KMS-11 (cell line): ENCODE measurements at regions not wholly inside any gene's neighbourhood (a gene's known extent, or its start where the extent isn't known, plus 50 kb on each side); places are given as distances from the start of the nearest gene placed in this dataset.

Experiments
- H2AFZ ChIP-seq: fragments of 200-600 bp; sonication (generic); 2 replicates; pipeline ENCODE4 v1.6.1; 2016; ENCODE audit warnings: antibody characterized with exemption, mixed run types, low read depth
- H3K27ac ChIP-seq: fragments of 200-600 bp; sonication (generic); 2 replicates; pipeline ENCODE4 v1.6.1; 2016; ENCODE audit warnings: mild to moderate bottlenecking, mixed run types
- H3K27me3 ChIP-seq: fragments of 200-600 bp; sonication (generic); 2 replicates; pipeline ENCODE4 v1.6.1; 2017; ENCODE audit warnings: mild to moderate bottlenecking, low read depth, mixed run types, moderate library complexity; ENCODE audit not compliant: insufficient read depth
- H3K36me3 ChIP-seq: fragments of 200-600 bp; sonication (generic); 2 replicates; pipeline ENCODE4 v1.6.1; 2017; ENCODE audit warnings: mild to moderate bottlenecking, mixed run types; ENCODE audit not compliant: insufficient read depth
- H3K4me1 ChIP-seq: fragments of 200-600 bp; sonication (generic); 2 replicates; pipeline ENCODE4 v1.6.1; 2016; ENCODE audit warnings: mild to moderate bottlenecking, low read depth, mixed run types; ENCODE audit not compliant: poor library complexity, severe bottlenecking
- H3K4me2 ChIP-seq: fragments of 200-600 bp; sonication (generic); 2 replicates; pipeline ENCODE4 v1.7.0; 2016; ENCODE audit warnings: mild to moderate bottlenecking, mixed run types
- H3K4me3 ChIP-seq: fragments of 200-600 bp; sonication (generic); IDR thresholded peaks from 2 replicates; pipeline ENCODE4 v1.6.1; 2017; ENCODE audit warnings: low read depth, low read length, mixed read lengths; ENCODE audit not compliant: insufficient read depth
- H3K79me2 ChIP-seq: fragments of 200-600 bp; sonication (generic); 2 replicates; pipeline ENCODE4 v1.6.1; 2016; ENCODE audit warnings: low read depth, mixed run types; ENCODE audit not compliant: insufficient read depth
- H3K9ac ChIP-seq: fragments of 200-600 bp; sonication (generic); 2 replicates; pipeline ENCODE4 v1.6.1; 2016; ENCODE audit warnings: mild to moderate bottlenecking, mixed run types
- H4K20me1 ChIP-seq: fragments of 200-600 bp; sonication (generic); 2 replicates; pipeline ENCODE4 v1.6.1; 2016; ENCODE audit warnings: mild to moderate bottlenecking, mixed run types; ENCODE audit not compliant: insufficient read depth
- CTCF ChIP-seq: fragments of 200-600 bp; sonication (generic); conservative IDR thresholded peaks from 2 replicates; pipeline ENCODE4 v1.6.1; 2017; ENCODE audit warnings: low read depth, mild to moderate bottlenecking, antibody characterized with exemption, low read length, moderate library complexity, mixed read lengths

GRCh38 chr4:42235304-42236021 lies 83.0 kb upstream of the BEND4 start:
- Histone ChIP-seq H3K4me3 (no peak overlapping the region), H2AFZ (no peak overlapping the region), H3K4me1 (no peaks in the 10 kb centered on the region), H3K4me2 (no peak overlapping the region), H3K9ac (no peak overlapping the region), H3K27me3 (no peaks in the 10 kb centered on the region), H3K36me3 (no peaks in the 10 kb centered on the region), H3K79me2 (no peaks in the 10 kb centered on the region), H3K27ac (no peak overlapping the region), H4K20me1 (no peaks in the 10 kb centered on the region)
- no peak for TF ChIP-seq CTCF

- Histone ChIP-seq H3K4me3 (no peak overlapping the region), H3K9ac (no peak overlapping the region), H3K27ac (no peak overlapping the region), H4K20me1 (no peaks in the 10 kb centered on the region), H3K4me2 (no peak overlapping the region), H3K27me3 (no peaks in the 10 kb centered on the region), H3K79me2 (no peaks in the 10 kb centered on the region), H3K4me1 (no peaks in the 10 kb centered on the region), H3K36me3 (no peaks in the 10 kb centered on the region), H2AFZ (no peak overlapping the region)
- TF ChIP-seq CTCF: no peak
Measured at GRCh38 chr4:42237010-42237409, 84.6 kb upstream of the BEND4 start.

- no peak overlapping the region for H3K9ac ChIP-seq
- no peak overlapping the region for H3K27ac ChIP-seq
- H2AFZ ChIP-seq: no peak overlapping the region
- TF ChIP-seq CTCF: no peak
- no peaks in the 10 kb centered on the region for H3K36me3 ChIP-seq
- H3K4me1 ChIP-seq: no peaks in the 10 kb centered on the region
- no peaks in the 10 kb centered on the region for H3K79me2 ChIP-seq
- H3K27me3 ChIP-seq: no peaks in the 10 kb centered on the region
- no peak overlapping the region for H3K4me3 ChIP-seq
- H4K20me1 ChIP-seq: no peaks in the 10 kb centered on the region
- H3K4me2 ChIP-seq: no peak overlapping the region
Measured at GRCh38 chr4:42237451-42237850, 85.0 kb upstream of the BEND4 start.

GRCh38 chr4:42248972-42249371 lies 96.5 kb upstream of the BEND4 start:
- TF ChIP-seq CTCF: no peak
- Histone ChIP-seq H3K36me3 (no peaks in the 10 kb centered on the region), H3K4me3 (no peak overlapping the region), H3K4me2 (no peak overlapping the region), H3K79me2 (no peaks in the 10 kb centered on the region), H4K20me1 (no peaks in the 10 kb centered on the region), H3K9ac (no peak overlapping the region), H3K4me1 (no peaks in the 10 kb centered on the region), H3K27ac (no peak overlapping the region), H2AFZ (no peak overlapping the region), H3K27me3 (no peaks in the 10 kb centered on the region)
